NB4 (cell line): ENCODE measurements at regions not wholly inside any gene's neighbourhood (a gene's known extent, or its start where the extent isn't known, plus 50 kb on each side); places are given as distances from the start of the nearest gene placed in this dataset.

Experiments
- DNase-seq: peaks from one replicate; pipeline ENCODE4 v3.0.0; 2010; ENCODE audit warnings: low read depth
- H3K4me3 ChIP-seq: one replicate; pipeline ENCODE4 v1.5.1; 2011; ENCODE audit warnings: mild to moderate bottlenecking, low read depth, low read length, moderate library complexity
- MYC ChIP-seq: IDR thresholded peaks from 2 replicates; pipeline ENCODE4 v1.6.1; 2011; ENCODE audit warnings: low read depth, low read length
- POLR2A ChIP-seq: IDR thresholded peaks from 2 replicates; pipeline ENCODE4 v1.6.1; 2011; ENCODE audit warnings: mild to moderate bottlenecking; ENCODE audit not compliant: insufficient read length; ENCODE audit errors: extremely low read depth
- TF ChIP-seq, protein P1 (sequence below): IDR thresholded peaks from one replicate; pipeline ENCODE4 v1.5.1; 2012; ENCODE audit warnings: low read depth, low read length
- TF ChIP-seq, protein P2 (sequence below): IDR thresholded peaks from 2 replicates; pipeline ENCODE4 v1.6.1; 2011; ENCODE audit warnings: low read depth, low read length

DNA sequence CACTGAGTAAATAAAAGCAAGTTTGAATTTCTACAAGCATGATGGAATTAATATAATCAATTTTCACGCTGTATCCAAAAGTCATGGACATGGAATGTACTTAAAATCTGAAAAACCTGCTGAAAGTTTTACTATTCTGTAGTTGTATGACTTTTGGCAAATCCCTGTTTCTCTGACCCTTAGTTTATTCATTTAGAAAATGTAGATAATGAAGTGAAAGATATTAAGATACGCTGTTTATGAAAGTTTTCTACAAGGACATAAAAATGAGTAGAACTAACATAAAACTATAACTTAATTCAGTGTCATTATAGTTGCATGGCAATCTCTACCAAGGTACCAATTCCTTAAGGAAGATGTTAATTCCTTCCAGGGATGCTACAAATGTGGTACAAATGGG lies 363.2 kb upstream of the MPDZ start:
- no peak for DNase-seq
- no peak overlapping the region for H3K4me3 ChIP-seq
- TF ChIP-seq POLR2A (no peak), MYC (no peak)
- TF ChIP-seq, protein P1, sequence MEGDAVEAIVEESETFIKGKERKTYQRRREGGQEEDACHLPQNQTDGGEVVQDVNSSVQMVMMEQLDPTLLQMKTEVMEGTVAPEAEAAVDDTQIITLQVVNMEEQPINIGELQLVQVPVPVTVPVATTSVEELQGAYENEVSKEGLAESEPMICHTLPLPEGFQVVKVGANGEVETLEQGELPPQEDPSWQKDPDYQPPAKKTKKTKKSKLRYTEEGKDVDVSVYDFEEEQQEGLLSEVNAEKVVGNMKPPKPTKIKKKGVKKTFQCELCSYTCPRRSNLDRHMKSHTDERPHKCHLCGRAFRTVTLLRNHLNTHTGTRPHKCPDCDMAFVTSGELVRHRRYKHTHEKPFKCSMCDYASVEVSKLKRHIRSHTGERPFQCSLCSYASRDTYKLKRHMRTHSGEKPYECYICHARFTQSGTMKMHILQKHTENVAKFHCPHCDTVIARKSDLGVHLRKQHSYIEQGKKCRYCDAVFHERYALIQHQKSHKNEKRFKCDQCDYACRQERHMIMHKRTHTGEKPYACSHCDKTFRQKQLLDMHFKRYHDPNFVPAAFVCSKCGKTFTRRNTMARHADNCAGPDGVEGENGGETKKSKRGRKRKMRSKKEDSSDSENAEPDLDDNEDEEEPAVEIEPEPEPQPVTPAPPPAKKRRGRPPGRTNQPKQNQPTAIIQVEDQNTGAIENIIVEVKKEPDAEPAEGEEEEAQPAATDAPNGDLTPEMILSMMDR: no peak
- TF ChIP-seq, protein P2, sequence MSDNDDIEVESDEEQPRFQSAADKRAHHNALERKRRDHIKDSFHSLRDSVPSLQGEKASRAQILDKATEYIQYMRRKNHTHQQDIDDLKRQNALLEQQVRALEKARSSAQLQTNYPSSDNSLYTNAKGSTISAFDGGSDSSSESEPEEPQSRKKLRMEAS: no peak

- no peak for DNase-seq
- H3K4me3 ChIP-seq: no peak overlapping the region
- TF ChIP-seq POLR2A (no peak), MYC (no peak)
- TF ChIP-seq, protein P2: no peak
- TF ChIP-seq, protein P1: no peak
Observed at GRCh38 chr9:13629067-13629466, 349.6 kb upstream of the MPDZ start.

GRCh38 chr9:13628526-13628925 lies 349.0 kb upstream of the MPDZ start:
- DNase-seq: no peak
- TF ChIP-seq MYC (no peak), POLR2A (no peak)
- TF ChIP-seq, protein P1: no peak
- TF ChIP-seq, protein P2: no peak
- H3K4me3 ChIP-seq: no peak overlapping the region

DNA sequence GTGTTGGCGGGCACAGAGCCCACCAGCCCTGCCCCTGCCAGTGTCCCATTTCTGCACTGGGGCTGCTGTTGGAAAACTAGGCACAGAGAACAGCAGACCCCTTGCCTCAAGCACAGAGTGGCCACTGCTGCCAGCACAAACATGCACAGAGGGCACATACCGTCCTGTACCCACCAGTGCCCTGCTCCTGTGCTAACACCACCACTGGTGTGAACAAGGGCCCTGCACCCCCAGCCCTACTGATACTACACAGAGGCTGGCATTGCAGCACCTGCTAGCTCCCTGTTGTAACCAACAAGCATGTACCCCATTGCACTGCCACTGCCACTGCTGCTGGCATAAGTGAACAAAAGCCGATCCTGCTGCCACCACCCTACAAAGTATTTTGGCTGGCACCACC lies 348.0 kb upstream of the MPDZ start:
- no peak overlapping the region for H3K4me3 ChIP-seq
- TF ChIP-seq, protein P2: no peak
- TF ChIP-seq POLR2A: no peak
- TF ChIP-seq MYC: no peak
- TF ChIP-seq, protein P1: no peak
- no peak for DNase-seq

GRCh38 chr9:13627071-13627470 lies 347.6 kb upstream of the MPDZ start:
- TF ChIP-seq, protein P2: no peak
- no peak for TF ChIP-seq MYC
- no peak for TF ChIP-seq POLR2A
- TF ChIP-seq, protein P1: no peak
- no peak for DNase-seq
- no peak overlapping the region for H3K4me3 ChIP-seq

DNA sequence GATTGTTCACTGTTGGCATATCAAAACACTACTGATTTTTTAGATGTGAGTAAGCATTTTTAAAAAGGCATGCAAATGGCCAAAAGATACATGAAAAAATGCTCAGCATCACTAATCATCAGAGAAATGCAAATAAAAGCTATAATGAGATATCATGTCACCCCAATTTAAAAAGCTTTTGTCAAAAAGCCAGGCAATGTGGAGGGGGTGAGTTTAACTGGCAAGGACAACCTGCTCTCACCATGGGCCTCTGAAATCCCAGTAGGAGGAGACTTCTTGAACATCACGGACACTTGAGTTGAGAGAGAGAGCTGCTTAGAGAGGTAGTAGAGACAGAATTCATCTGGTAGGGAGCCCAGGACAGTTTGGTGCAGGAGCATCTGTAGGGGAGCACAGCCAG lies 347.1 kb upstream of the MPDZ start:
- DNase-seq: no peak
- TF ChIP-seq, protein P1: no peak
- TF ChIP-seq, protein P2: no peak
- TF ChIP-seq MYC: no peak
- no peak for TF ChIP-seq POLR2A
- no peak overlapping the region for H3K4me3 ChIP-seq
